Activated naive CD8-positive, alpha-beta T cell (primary cell): ENCODE measurements at regions not wholly inside any gene's neighbourhood (a gene's known extent, or its start where the extent isn't known, plus 50 kb on each side); places are given as distances from the start of the nearest gene placed in this dataset.

ENCODE experiments used
- H3K27ac Mint-ChIP-seq: one replicate; pipeline ENCODE4 v1.8.0; 2021; ENCODE audit warnings: mixed read lengths
- H3K27me3 Mint-ChIP-seq: one replicate; pipeline ENCODE4 v1.8.0; 2021; ENCODE audit warnings: mixed read lengths
- H3K36me3 Mint-ChIP-seq: one replicate; pipeline ENCODE4 v1.8.0; 2021; ENCODE audit warnings: mixed read lengths
- H3K4me1 Mint-ChIP-seq: one replicate; pipeline ENCODE4 v1.8.0; 2021; ENCODE audit warnings: low read depth, mixed read lengths
- H3K4me3 Mint-ChIP-seq: one replicate; pipeline ENCODE4 v1.8.0; 2021; ENCODE audit warnings: mild to moderate bottlenecking, mixed read lengths
- H3K9me3 Mint-ChIP-seq: one replicate; pipeline ENCODE4 v1.8.0; 2021; ENCODE audit warnings: low read depth, mixed read lengths

- H3K4me3 Mint-ChIP-seq = no peak overlapping the region
- peaks cover 3% of the 10 kb centered on the region for H3K27me3 Mint-ChIP-seq
- no peak overlapping the region for H3K27ac Mint-ChIP-seq
- H3K9me3 Mint-ChIP-seq = no peaks in the 10 kb centered on the region
- H3K36me3 Mint-ChIP-seq = no peaks in the 10 kb centered on the region
- no peaks in the 10 kb centered on the region for H3K4me1 Mint-ChIP-seq
Measured at GRCh38 chr20:40763646-40764295, 74.7 kb upstream of the MAFB start.

- Mint-ChIP-seq H3K27me3 (peaks cover 5% of the 10 kb centered on the region), H3K9me3 (no peaks in the 10 kb centered on the region), H3K27ac (no peak overlapping the region), H3K4me1 (no peaks in the 10 kb centered on the region), H3K4me3 (no peak overlapping the region), H3K36me3 (no peaks in the 10 kb centered on the region)
Measured at GRCh38 chr20:40765814-40766480, 76.9 kb upstream of the MAFB start.

GRCh38 chr20:40766790-40767614 is 78.0 kb upstream of the MAFB start:
- Mint-ChIP-seq H3K27ac (no peak overlapping the region), H3K4me3 (no peak overlapping the region), H3K36me3 (no peaks in the 10 kb centered on the region), H3K9me3 (no peaks in the 10 kb centered on the region), H3K27me3 (peaks cover 5% of the 10 kb centered on the region), H3K4me1 (no peaks in the 10 kb centered on the region)

- H3K27ac Mint-ChIP-seq = no peak overlapping the region
- no peaks in the 10 kb centered on the region for H3K4me1 Mint-ChIP-seq
- H3K36me3 Mint-ChIP-seq = no peaks in the 10 kb centered on the region
- H3K4me3 Mint-ChIP-seq = no peak overlapping the region
- peaks cover 5% of the 10 kb centered on the region for H3K27me3 Mint-ChIP-seq
- no peaks in the 10 kb centered on the region for H3K9me3 Mint-ChIP-seq
Measured at GRCh38 chr20:40767615-40767924, 78.5 kb upstream of the MAFB start.

GRCh38 chr20:40768105-40768504 is 79.1 kb upstream of the MAFB start:
- Mint-ChIP-seq H3K27me3 (peaks cover 5% of the 10 kb centered on the region), H3K9me3 (no peaks in the 10 kb centered on the region), H3K27ac (no peak overlapping the region), H3K4me3 (no peak overlapping the region), H3K4me1 (no peaks in the 10 kb centered on the region), H3K36me3 (no peaks in the 10 kb centered on the region)

GRCh38 chr20:40769677-40770285 is 80.7 kb upstream of the MAFB start:
- H3K27me3 Mint-ChIP-seq = peaks cover 2% of the 10 kb centered on the region
- no peaks in the 10 kb centered on the region for H3K4me1 Mint-ChIP-seq
- H3K36me3 Mint-ChIP-seq = no peaks in the 10 kb centered on the region
- no peak overlapping the region for H3K4me3 Mint-ChIP-seq
- H3K27ac Mint-ChIP-seq = no peak overlapping the region
- no peaks in the 10 kb centered on the region for H3K9me3 Mint-ChIP-seq

DNA sequence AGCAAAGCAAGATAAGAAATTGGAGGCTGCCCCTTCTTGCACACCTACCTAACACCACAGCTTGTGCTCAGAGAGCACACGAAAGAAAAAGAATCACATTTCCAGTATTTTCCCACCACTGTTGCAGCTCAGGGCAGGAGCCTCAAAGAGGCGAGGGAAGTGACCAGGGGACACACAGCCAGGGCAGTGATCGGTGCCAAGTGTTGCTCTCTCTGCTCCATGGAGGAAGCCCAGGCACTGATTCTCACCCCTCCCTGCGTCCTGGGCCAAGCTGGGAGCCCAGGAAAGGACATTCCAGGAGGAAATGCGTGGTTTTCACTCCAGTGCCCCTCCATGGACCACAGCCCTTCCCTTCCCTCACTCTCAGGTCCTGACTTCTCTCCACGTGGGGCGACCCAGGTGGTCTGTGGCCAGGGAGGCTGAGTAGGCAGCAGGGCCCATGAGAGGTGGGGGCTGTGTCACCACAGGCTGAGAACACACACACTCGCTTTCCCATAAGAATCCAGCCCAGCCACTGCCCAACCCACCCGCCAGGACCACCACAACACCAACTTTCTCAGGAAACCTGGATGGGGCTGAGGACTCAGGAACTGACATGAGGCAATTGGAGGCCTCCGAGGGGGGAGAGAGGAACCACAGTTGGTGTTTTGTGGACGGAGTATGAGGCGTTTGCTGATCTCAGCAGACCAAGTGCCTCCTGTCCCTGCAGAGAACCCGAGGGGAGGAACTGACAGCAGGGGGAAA is 81.7 kb upstream of the MAFB start:
- no peak overlapping the region for H3K27ac Mint-ChIP-seq
- H3K36me3 Mint-ChIP-seq = no peaks in the 10 kb centered on the region
- no peaks in the 10 kb centered on the region for H3K4me1 Mint-ChIP-seq
- H3K4me3 Mint-ChIP-seq = no peak overlapping the region
- no peaks in the 10 kb centered on the region for H3K9me3 Mint-ChIP-seq
- peaks cover 2% of the 10 kb centered on the region for H3K27me3 Mint-ChIP-seq

DNA sequence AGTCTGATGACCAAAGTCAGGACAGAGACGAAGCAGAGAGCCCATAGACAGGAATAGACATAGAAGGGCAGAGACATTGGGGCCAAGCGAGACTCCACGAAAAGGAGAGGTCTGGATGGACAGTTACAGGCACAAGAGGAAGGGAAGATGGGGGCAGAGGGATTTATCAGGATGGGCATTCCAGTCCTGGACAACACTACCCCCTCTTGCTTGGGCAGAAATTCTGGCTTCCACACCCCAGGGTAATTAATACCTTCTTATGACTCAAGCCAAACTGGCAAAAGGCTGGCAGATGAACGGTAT is 82.2 kb upstream of the MAFB start:
- peaks cover 2% of the 10 kb centered on the region for H3K27me3 Mint-ChIP-seq
- no peak overlapping the region for H3K4me3 Mint-ChIP-seq
- H3K4me1 Mint-ChIP-seq = no peaks in the 10 kb centered on the region
- H3K27ac Mint-ChIP-seq = no peak overlapping the region
- H3K36me3 Mint-ChIP-seq = no peaks in the 10 kb centered on the region
- H3K9me3 Mint-ChIP-seq = no peaks in the 10 kb centered on the region

DNA sequence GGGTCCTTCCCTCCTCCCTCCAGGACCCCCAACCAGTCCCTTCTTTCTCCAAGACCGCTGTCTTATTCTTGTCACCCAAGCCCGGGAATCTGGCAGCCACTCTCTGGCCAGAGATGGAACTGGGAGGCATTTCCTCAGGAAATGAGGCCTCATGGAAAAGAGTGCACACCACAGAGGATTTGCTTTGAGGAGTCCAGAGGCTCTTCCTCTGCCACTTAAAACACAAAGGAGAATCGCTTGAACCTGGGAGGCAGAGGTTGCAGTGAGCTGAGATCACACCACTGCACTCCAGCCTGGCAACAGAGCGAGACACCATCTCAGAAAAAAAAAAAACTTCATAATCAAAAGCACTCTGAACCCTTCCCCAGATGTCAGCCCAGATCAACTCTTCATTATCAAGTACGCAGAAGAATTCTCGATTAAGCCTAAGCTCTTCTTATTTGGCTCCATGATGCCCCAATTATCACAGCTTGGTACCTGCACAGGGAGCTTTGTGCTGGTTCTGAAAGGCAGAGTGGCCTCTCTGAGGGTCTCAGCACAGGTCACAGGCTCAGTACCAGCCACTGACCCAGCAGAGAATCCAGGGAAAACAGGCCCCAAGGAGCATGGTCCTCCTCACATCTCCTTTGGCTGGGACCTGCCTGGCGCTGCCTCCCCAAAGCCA is 82.9 kb upstream of the MAFB start:
- H3K36me3 Mint-ChIP-seq = no peaks in the 10 kb centered on the region
- H3K4me3 Mint-ChIP-seq = no peak overlapping the region
- H3K27me3 Mint-ChIP-seq = peaks cover 2% of the 10 kb centered on the region
- H3K27ac Mint-ChIP-seq = no peak overlapping the region
- no peaks in the 10 kb centered on the region for H3K4me1 Mint-ChIP-seq
- no peaks in the 10 kb centered on the region for H3K9me3 Mint-ChIP-seq

GRCh38 chr20:40773376-40773775 is 84.3 kb upstream of the MAFB start:
- Mint-ChIP-seq H3K27me3 (peaks cover 2% of the 10 kb centered on the region), H3K36me3 (no peaks in the 10 kb centered on the region), H3K4me3 (no peak overlapping the region), H3K9me3 (no peaks in the 10 kb centered on the region), H3K27ac (no peak overlapping the region), H3K4me1 (no peaks in the 10 kb centered on the region)

DNA sequence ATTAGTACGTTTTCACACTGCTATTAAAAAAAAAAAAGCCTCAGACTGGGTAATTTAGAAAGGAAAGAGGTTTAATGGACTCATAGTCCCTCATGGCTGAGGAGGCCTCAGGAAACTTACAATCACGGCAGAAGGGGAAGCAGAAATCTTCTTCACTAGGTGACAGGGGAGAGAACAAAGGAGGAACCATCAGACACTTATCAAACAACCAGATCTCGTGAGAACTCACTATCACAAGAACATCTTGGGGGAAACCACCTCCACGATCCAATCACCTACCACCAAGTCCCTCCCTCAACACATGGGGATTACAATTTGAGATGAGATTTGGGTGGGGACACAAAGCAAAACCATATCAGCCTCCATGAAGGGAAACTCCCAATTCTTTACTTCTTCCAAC is 85.2 kb upstream of the MAFB start:
- Mint-ChIP-seq H3K9me3 (no peaks in the 10 kb centered on the region), H3K4me3 (no peak overlapping the region), H3K36me3 (no peaks in the 10 kb centered on the region), H3K27ac (no peak overlapping the region), H3K27me3 (peaks cover 2% of the 10 kb centered on the region), H3K4me1 (no peaks in the 10 kb centered on the region)

DNA sequence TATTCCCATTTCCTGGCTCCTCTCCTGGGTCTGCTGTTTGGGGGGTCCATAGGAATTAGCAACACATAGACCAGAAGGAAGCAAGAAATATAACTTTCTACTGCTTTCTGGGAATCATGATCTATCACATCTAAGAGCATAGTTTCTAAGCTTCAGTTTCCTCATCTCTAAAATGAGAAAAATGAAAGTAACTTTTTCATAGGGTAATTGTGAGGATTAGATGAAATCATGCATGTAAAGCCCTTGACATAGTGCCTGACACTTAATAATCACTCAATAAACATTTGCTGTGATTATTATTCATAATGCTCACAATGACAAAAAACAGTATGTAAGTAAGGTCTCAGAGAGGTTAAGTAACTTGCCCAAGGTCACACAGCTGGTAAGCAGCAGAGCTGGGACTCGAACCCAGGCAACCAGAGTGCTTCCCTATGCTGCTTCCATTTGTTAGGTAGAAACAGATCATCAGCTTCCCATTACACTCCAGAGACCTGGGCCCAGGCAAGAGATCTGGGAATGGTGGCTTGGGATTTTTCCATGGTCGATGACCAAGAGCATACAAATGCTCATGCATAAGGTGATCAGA is 86.6 kb upstream of the MAFB start:
- H3K9me3 Mint-ChIP-seq = no peaks in the 10 kb centered on the region
- no peak overlapping the region for H3K4me3 Mint-ChIP-seq
- no peaks in the 10 kb centered on the region for H3K36me3 Mint-ChIP-seq
- H3K4me1 Mint-ChIP-seq = no peaks in the 10 kb centered on the region
- H3K27ac Mint-ChIP-seq = no peak overlapping the region
- no peaks in the 10 kb centered on the region for H3K27me3 Mint-ChIP-seq

GRCh38 chr20:40776466-40777457 is 87.7 kb upstream of the MAFB start:
- Mint-ChIP-seq H3K36me3 (no peaks in the 10 kb centered on the region), H3K27ac (no peak overlapping the region), H3K27me3 (no peaks in the 10 kb centered on the region), H3K9me3 (no peaks in the 10 kb centered on the region), H3K4me3 (no peak overlapping the region), H3K4me1 (no peaks in the 10 kb centered on the region)
